ENCODE measurements at regions not wholly inside any gene's neighbourhood (a gene's known extent, or its start where the extent isn't known, plus 50 kb on each side); places are given as distances from the start of the nearest gene placed in this dataset.

GRCh38 chr5:93240228-93240834 is 340.7 kb downstream of the NR2F1-AS1 start:
- no peaks in the 10 kb centered on the region for H3K36me3 ChIP-seq (ENCODE audit: insufficient read depth, low read length)
- no peaks in the 10 kb centered on the region for H3K79me2 ChIP-seq (ENCODE audit: insufficient read depth, low read depth, low read length)
- intact Hi-C loops (cut with micrococcal nuclease; ENCODE audit: unreplicated experiment), result no loop called here
- CTCF ChIA-PET (ENCODE audit: unreplicated experiment), result no interaction called here
- no peaks in the 10 kb centered on the region for H3K4me1 ChIP-seq (ENCODE audit: insufficient read depth, low read length, poor library complexity, severe bottlenecking)
- no peaks in the 10 kb centered on the region for H4K20me1 ChIP-seq (ENCODE audit: insufficient read depth, low read length)
- TF ChIP-seq EZH2phosphoT487 (IDR thresholded peaks at IDR 0.05; ENCODE audit: borderline replicate concordance, low read depth, low read length), result no peak
- no peak for TF ChIP-seq CTCF (conservative IDR thresholded peaks at IDR 0.05; ENCODE audit: low read length)
- H3K4me2 ChIP-seq (ENCODE audit: low read length), result no peak overlapping the region
- H2AFZ ChIP-seq (ENCODE audit: low read length), result no peak overlapping the region
- POLR2A ChIA-PET, result no interaction called here
- no peak overlapping the region for H3K27ac ChIP-seq (ENCODE audit: low read depth, low read length, poor library complexity, severe bottlenecking)
- H3K9me2 ChIP-seq (ENCODE audit: insufficient read depth, low read length), result no peaks in the 10 kb centered on the region
- no TSS peak for BruUV-seq (replicated peaks)
- no peaks in the 10 kb centered on the region for H3K9me3 ChIP-seq (ENCODE audit: low read length)
- H3K4me3 ChIP-seq (ENCODE audit: low read depth, low read length, poor library complexity, severe bottlenecking), result no peak overlapping the region
- no peak for DNase-seq (ENCODE audit: low spot score)

- ChIA-PET POLR2A (interaction anchor here (0.6 kb wide), 1 partner anchor 32 kb away, joined by 10 read pairs; no protein-coding TSS in a partner anchor), CTCF (ENCODE audit: unreplicated experiment) (no interaction called here)
- Histone ChIP-seq H3K4me1 (ENCODE audit: insufficient read depth, low read length, poor library complexity, severe bottlenecking) (no peaks in the 10 kb centered on the region), H3K9me2 (ENCODE audit: insufficient read depth, low read length) (no peaks in the 10 kb centered on the region), H2AFZ (ENCODE audit: low read length) (no peak overlapping the region), H3K4me3 (ENCODE audit: low read depth, low read length, poor library complexity, severe bottlenecking) (no peak overlapping the region), H4K20me1 (ENCODE audit: insufficient read depth, low read length) (no peaks in the 10 kb centered on the region), H3K79me2 (ENCODE audit: insufficient read depth, low read depth, low read length) (no peaks in the 10 kb centered on the region), H3K27ac (ENCODE audit: low read depth, low read length, poor library complexity, severe bottlenecking) (no peak overlapping the region), H3K9me3 (ENCODE audit: low read length) (no peaks in the 10 kb centered on the region), H3K4me2 (ENCODE audit: low read length) (no peak overlapping the region), H3K36me3 (ENCODE audit: insufficient read depth, low read length) (no peaks in the 10 kb centered on the region)
- no TSS peak for BruUV-seq (replicated peaks)
- TF ChIP-seq EZH2phosphoT487 (IDR thresholded peaks at IDR 0.05; ENCODE audit: borderline replicate concordance, low read depth, low read length) (no peak), CTCF (conservative IDR thresholded peaks at IDR 0.05; ENCODE audit: low read length) (no peak)
- DNase-seq (ENCODE audit: low spot score), result no peak
- intact Hi-C loops (cut with micrococcal nuclease; ENCODE audit: unreplicated experiment), result no loop called here
Measured at GRCh38 chr5:93236807-93237421, 344.1 kb downstream of the NR2F1-AS1 start.

GRCh38 chr5:93235761-93236160 is 345.3 kb downstream of the NR2F1-AS1 start:
- H3K27ac ChIP-seq (ENCODE audit: low read depth, low read length, poor library complexity, severe bottlenecking), result no peak overlapping the region
- intact Hi-C loops (cut with micrococcal nuclease; ENCODE audit: unreplicated experiment), result no loop called here
- CTCF ChIA-PET (ENCODE audit: unreplicated experiment), result no interaction called here
- no peak for TF ChIP-seq CTCF (conservative IDR thresholded peaks at IDR 0.05; ENCODE audit: low read length)
- no peak for TF ChIP-seq EZH2phosphoT487 (IDR thresholded peaks at IDR 0.05; ENCODE audit: borderline replicate concordance, low read depth, low read length)
- H3K9me3 ChIP-seq (ENCODE audit: low read length), result no peaks in the 10 kb centered on the region
- no TSS peak for BruUV-seq (replicated peaks)
- H3K4me1 ChIP-seq (ENCODE audit: insufficient read depth, low read length, poor library complexity, severe bottlenecking), result no peaks in the 10 kb centered on the region
- no peaks in the 10 kb centered on the region for H4K20me1 ChIP-seq (ENCODE audit: insufficient read depth, low read length)
- H3K79me2 ChIP-seq (ENCODE audit: insufficient read depth, low read depth, low read length), result no peaks in the 10 kb centered on the region
- H2AFZ ChIP-seq (ENCODE audit: low read length), result no peak overlapping the region
- no peaks in the 10 kb centered on the region for H3K36me3 ChIP-seq (ENCODE audit: insufficient read depth, low read length)
- H3K4me3 ChIP-seq (ENCODE audit: low read depth, low read length, poor library complexity, severe bottlenecking), result no peak overlapping the region
- POLR2A ChIA-PET, result no interaction called here
- no peak for DNase-seq (ENCODE audit: low spot score)
- H3K4me2 ChIP-seq (ENCODE audit: low read length), result no peak overlapping the region
- no peaks in the 10 kb centered on the region for H3K9me2 ChIP-seq (ENCODE audit: insufficient read depth, low read length)

All from OCI-LY7 (cell line).